Gastroesophageal sphincter (tissue), 4 donors: ENCODE measurements at regions not wholly inside any gene's neighbourhood (a gene's known extent, or its start where the extent isn't known, plus 50 kb on each side); places are given as distances from the start of the nearest gene placed in this dataset.

Experiments
- ATAC-seq: fragments of 150-250 bp; one replicate; pipeline ENCODE4 v1.9.1; 2016; ENCODE audit warnings: mild to moderate bottlenecking, moderate library complexity
- H3K27ac ChIP-seq, 4 donors: fragments of 200-600 bp; sonication (generic) in 3 of 4; 1 replicate in 3 of 4; 2 replicates in 1 of 4; pipeline ENCODE4 v1.5.1; 2016 to 2019
- H3K27me3 ChIP-seq: fragments of 200-600 bp; sonication (generic); one replicate; pipeline ENCODE4 v1.5.1; 2019
- H3K36me3 ChIP-seq, 2 donors: fragments of 200-600 bp; sonication (generic); one replicate each; pipeline ENCODE4 v1.5.1; 2019; ENCODE audit warnings: control low read depth in 1 of 2
- H3K4me1 ChIP-seq, 3 donors: fragments of 200-600 bp; sonication (generic); 1 replicate in 2 of 3; 2 replicates in 1 of 3; pipeline ENCODE4 v1.5.1; 2016 to 2019; ENCODE audit warnings: control low read depth in 2 of 3
- H3K4me3 ChIP-seq, 2 donors: fragments of 200-600 bp; sonication (generic); one replicate each; pipeline ENCODE4 v1.5.1; 2019; ENCODE audit warnings: mild to moderate bottlenecking in 1 of 2, moderate library complexity in 1 of 2
- H3K9me3 ChIP-seq, 3 donors: fragments of 200-600 bp; sonication (generic); one replicate each; pipeline ENCODE4 v1.5.1; 2017 to 2019; ENCODE audit warnings: control low read depth in 2 of 3
- CTCF ChIP-seq, 4 experiments: fragments of 200-600 bp in 2 of 4; fragments of 450-650 bp in 2 of 4; sonication (generic) in 1 of 4; IDR thresholded peaks; one replicate each; pipeline ENCODE4 v1.5.1; 2017 to 2019; ENCODE audit warnings: antibody characterized with exemption in 4 of 4, mild to moderate bottlenecking in 2 of 4, moderate library complexity in 2 of 4
- EP300 ChIP-seq: sonication (generic); formaldehyde crosslinking; IDR thresholded peaks from one replicate; pipeline ENCODE4 v1.6.1; 2017; ENCODE audit warnings: antibody characterized with exemption, mild to moderate bottlenecking
- POLR2A ChIP-seq, 2 donors: fragments of 450-650 bp; IDR thresholded peaks; one replicate each; pipeline ENCODE4 v1.6.1; 2017; ENCODE audit warnings: antibody characterized with exemption in 2 of 2, mild to moderate bottlenecking in 2 of 2, moderate library complexity in 1 of 2
- POLR2AphosphoS5 ChIP-seq: sonication (generic); formaldehyde crosslinking; IDR thresholded peaks from one replicate; pipeline ENCODE4 v1.6.1; 2017; ENCODE audit warnings: antibody characterized with exemption
- WGBS, 2 donors: methylation state at CpG; one replicate each; pipeline ENCODE4 v1.1.5; 2018; ENCODE audit warnings: low coverage in 1 of 2; 5-methylcytosine and 5-hydroxymethylcytosine counted together

DNA sequence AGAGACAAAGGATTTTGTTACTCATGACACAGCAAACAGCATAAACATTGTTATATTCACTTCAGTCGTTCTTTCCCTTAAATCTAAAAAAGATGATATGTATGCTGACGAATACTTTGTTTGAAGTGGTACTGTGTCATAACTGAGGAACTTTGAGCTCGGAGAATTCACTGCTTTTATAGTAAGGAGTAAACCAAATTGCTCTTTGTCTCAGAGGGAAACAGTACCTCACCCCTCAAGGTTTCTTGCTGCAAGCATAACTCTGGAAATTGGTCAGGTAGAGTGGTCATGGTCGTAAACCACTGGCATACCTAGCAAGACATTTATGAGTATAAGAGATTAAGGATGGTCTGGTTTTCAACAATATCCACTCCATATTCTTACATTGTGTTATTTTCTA lies 160.2 kb upstream of the OR4E1 start:
- TF ChIP-seq CTCF (IDR thresholded peaks at IDR 0.05) = no peak
- TF ChIP-seq EP300 = no peak
- no peak for TF ChIP-seq POLR2AphosphoS5
- TF ChIP-seq POLR2A (IDR thresholded peaks at IDR 0.05) = no peak
- ATAC-seq = no peak
- Histone ChIP-seq H3K4me3 (no peak overlapping the region), H3K27me3 (peaks cover 10% of the 10 kb centered on the region), H3K9me3 (no peaks in the 10 kb centered on the region), H3K27ac (no peak overlapping the region), H3K4me1 (no peaks in the 10 kb centered on the region), H3K36me3 (no peaks in the 10 kb centered on the region)
- 49 to 66% methylated on average over 4 of the region's 4 CpGs for WGBS, 2 donors

GRCh38 chr14:21825845-21826244 lies 152.2 kb upstream of the OR4E1 start:
- 83 to 89% methylated on average over 4 of the region's 7 CpGs for WGBS, 2 donors
- no peak for ATAC-seq
- Histone ChIP-seq H3K36me3 (no peaks in the 10 kb centered on the region), H3K27ac (no peak overlapping the region), H3K27me3 (no peaks in the 10 kb centered on the region), H3K9me3 (no peaks in the 10 kb centered on the region), H3K4me3 (no peak overlapping the region), H3K4me1 (no peaks in the 10 kb centered on the region)
- TF ChIP-seq POLR2AphosphoS5 = no peak
- TF ChIP-seq EP300 = no peak
- TF ChIP-seq CTCF (IDR thresholded peaks at IDR 0.05) = no peak
- TF ChIP-seq POLR2A (IDR thresholded peaks at IDR 0.05) = no peak

DNA sequence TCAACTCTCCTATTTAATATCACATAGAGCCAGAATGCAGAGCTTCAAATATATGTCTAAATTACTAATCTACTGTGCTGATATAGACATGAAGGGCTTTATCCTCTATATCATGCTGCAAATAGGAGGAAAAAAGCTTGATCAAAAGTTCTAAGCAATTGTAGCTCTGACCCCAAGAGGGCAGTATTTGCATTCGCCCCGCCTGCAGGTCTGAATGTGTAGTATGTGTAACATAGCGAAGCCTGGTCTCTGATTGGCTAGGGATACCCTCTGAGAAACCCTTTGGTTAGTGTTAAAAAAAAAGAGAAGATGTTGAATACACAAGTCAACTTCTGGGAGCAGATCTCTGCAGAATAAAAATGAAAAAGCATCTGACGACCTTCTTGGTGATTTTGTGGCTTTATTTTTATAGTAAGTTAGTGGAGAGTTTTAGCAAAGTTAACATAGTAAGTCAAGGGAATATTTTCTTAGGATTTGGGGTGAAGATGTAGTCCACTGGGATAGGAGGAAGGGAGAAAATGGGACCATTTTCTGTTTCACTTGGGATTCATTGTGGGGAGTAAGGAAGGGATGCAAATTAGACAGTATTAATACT lies 151.6 kb upstream of the OR4E1 start:
- no peak for ATAC-seq
- no peaks in the 10 kb centered on the region for H3K27me3 ChIP-seq
- H3K4me3 ChIP-seq = no peak overlapping the region
- H3K4me1 ChIP-seq = no peaks in the 10 kb centered on the region
- no peaks in the 10 kb centered on the region for H3K36me3 ChIP-seq
- 14% methylated on average over 3 to 4 of the region's 4 CpGs for WGBS, 2 donors
- no peak overlapping the region for H3K27ac ChIP-seq
- H3K9me3 ChIP-seq = no peaks in the 10 kb centered on the region
- TF ChIP-seq POLR2A (IDR thresholded peaks at IDR 0.05) = no peak
- TF ChIP-seq CTCF (IDR thresholded peaks at IDR 0.05) = no peak
- no peak for TF ChIP-seq EP300
- no peak for TF ChIP-seq POLR2AphosphoS5

- peaks cover 0 to 5% (median 0%) of the 10 kb centered on the region in 3 donors for H3K9me3 ChIP-seq
Observed at GRCh38 chr14:21822109-21822508, 148.5 kb upstream of the OR4E1 start.

More at GRCh38 chr14:21822109-21822508, 148.5 kb upstream of the OR4E1 start:
- Histone ChIP-seq H3K36me3 (no peaks in the 10 kb centered on the region), H3K27me3 (no peaks in the 10 kb centered on the region), H3K4me3 (no peak overlapping the region), H3K27ac (no peak overlapping the region), H3K4me1 (no peaks in the 10 kb centered on the region)
- no peak for ATAC-seq
- no peak for TF ChIP-seq EP300
- no peak for TF ChIP-seq POLR2AphosphoS5
- TF ChIP-seq POLR2A (IDR thresholded peaks at IDR 0.05) = no peak
- no peak for TF ChIP-seq CTCF (IDR thresholded peaks at IDR 0.05)
